OCI-LY1 (cell line): ENCODE measurements at regions not wholly inside any gene's neighbourhood (a gene's known extent, or its start where the extent isn't known, plus 50 kb on each side); places are given as distances from the start of the nearest gene placed in this dataset.

Experiments used
- EZH2 ChIP-seq: fragments of 200-600 bp; sonication (generic), shearing (Covaris generic); IDR thresholded peaks from 2 replicates; pipeline ENCODE4 v1.8.0; 2017; ENCODE audit warnings: borderline replicate concordance, mixed run types, mild to moderate bottlenecking, antibody characterized with exemption, low read length, moderate library complexity, mixed read lengths
- TF ChIP-seq, protein P1 (sequence below): fragments of 200-600 bp; sonication (generic), shearing (Covaris generic); IDR thresholded peaks from 2 replicates; pipeline ENCODE4 v1.5.1; 2017; ENCODE audit warnings: mild to moderate bottlenecking, antibody characterized with exemption, low read length, moderate library complexity, mixed read lengths

DNA sequence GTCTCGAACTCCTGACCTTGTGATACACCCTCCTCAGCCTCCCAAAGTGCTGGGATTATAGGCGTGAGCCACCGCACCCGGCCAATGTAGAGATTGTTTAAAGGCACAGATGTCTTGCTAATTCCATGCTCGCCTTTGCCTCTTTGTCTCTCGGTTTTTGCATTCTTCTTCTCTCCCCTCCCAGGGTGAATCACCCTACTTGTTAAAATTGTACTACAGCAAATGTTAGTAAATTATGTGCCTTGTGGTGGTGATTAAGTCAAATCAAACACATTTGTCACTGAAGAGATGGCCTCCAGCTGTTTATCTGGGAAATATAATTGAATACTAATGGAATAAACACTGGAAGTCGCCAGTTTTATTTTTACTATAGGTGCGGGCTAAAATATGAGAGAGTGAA, 384.4 kb upstream of the AUTS2 start:
- TF ChIP-seq, protein P1, sequence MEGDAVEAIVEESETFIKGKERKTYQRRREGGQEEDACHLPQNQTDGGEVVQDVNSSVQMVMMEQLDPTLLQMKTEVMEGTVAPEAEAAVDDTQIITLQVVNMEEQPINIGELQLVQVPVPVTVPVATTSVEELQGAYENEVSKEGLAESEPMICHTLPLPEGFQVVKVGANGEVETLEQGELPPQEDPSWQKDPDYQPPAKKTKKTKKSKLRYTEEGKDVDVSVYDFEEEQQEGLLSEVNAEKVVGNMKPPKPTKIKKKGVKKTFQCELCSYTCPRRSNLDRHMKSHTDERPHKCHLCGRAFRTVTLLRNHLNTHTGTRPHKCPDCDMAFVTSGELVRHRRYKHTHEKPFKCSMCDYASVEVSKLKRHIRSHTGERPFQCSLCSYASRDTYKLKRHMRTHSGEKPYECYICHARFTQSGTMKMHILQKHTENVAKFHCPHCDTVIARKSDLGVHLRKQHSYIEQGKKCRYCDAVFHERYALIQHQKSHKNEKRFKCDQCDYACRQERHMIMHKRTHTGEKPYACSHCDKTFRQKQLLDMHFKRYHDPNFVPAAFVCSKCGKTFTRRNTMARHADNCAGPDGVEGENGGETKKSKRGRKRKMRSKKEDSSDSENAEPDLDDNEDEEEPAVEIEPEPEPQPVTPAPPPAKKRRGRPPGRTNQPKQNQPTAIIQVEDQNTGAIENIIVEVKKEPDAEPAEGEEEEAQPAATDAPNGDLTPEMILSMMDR: no peak
- no peak for TF ChIP-seq EZH2
